ENCODE measurements at regions not wholly inside any gene's neighbourhood (a gene's known extent, or its start where the extent isn't known, plus 50 kb on each side); places are given as distances from the start of the nearest gene placed in this dataset.

- H3K4me1 ChIP-seq (ENCODE audit: control insufficient read depth, extremely low read depth, insufficient read depth, low read length), result no peaks in the 10 kb centered on the region
- dilution Hi-C loops (cut with MboI; ENCODE audit: extremely low pct_ligation_motif_present, low sequenced_read_pairs), result no loop called here
- no peaks in the 10 kb centered on the region for H3K9me3 ChIP-seq (ENCODE audit: control insufficient read depth, low read depth, low read length)
- FAIRE-seq (no peak), DNase-seq (ENCODE audit: low read depth, low spot score) (no peak)
- H3K4me3 ChIP-seq (ENCODE audit: control insufficient read depth in 2 of 3, extremely low read depth in 1 of 3, insufficient read depth in 2 of 3, low read depth in 1 of 3, low read length in 3 of 3), result no peak overlapping the region
- no peak overlapping the region for H3K27ac ChIP-seq (ENCODE audit: control insufficient read depth, insufficient read depth, low read length)
- no peak overlapping the region for H3K4me2 ChIP-seq (ENCODE audit: control insufficient read depth, extremely low read depth, insufficient read depth, low read depth, low read length)
- no peak overlapping the region for H3K9ac ChIP-seq (ENCODE audit: control insufficient read depth, extremely low read depth, insufficient read depth, low read length)
- H3K27me3 ChIP-seq (ENCODE audit: control insufficient read depth, extremely low read depth, insufficient read depth, low read length), result no peaks in the 10 kb centered on the region
- H3K9me1 ChIP-seq (ENCODE audit: control insufficient read depth, extremely low read depth, insufficient read depth, low read length), result no peaks in the 10 kb centered on the region
- H3K36me3 ChIP-seq (ENCODE audit: control insufficient read depth in 2 of 2, extremely low read depth in 1 of 2, insufficient read depth in 2 of 2, low read length in 2 of 2), result no peaks in the 10 kb centered on the region
- H4K20me1 ChIP-seq (ENCODE audit: control insufficient read depth, extremely low read depth, insufficient read depth, low read length), result no peaks in the 10 kb centered on the region
- H2AFZ ChIP-seq (ENCODE audit: control insufficient read depth, low read length), result no peak overlapping the region
- TF ChIP-seq EZH2 (IDR thresholded peaks at IDR 0.05; ENCODE audit: low read length), result no peak
- TF ChIP-seq, protein P1, sequence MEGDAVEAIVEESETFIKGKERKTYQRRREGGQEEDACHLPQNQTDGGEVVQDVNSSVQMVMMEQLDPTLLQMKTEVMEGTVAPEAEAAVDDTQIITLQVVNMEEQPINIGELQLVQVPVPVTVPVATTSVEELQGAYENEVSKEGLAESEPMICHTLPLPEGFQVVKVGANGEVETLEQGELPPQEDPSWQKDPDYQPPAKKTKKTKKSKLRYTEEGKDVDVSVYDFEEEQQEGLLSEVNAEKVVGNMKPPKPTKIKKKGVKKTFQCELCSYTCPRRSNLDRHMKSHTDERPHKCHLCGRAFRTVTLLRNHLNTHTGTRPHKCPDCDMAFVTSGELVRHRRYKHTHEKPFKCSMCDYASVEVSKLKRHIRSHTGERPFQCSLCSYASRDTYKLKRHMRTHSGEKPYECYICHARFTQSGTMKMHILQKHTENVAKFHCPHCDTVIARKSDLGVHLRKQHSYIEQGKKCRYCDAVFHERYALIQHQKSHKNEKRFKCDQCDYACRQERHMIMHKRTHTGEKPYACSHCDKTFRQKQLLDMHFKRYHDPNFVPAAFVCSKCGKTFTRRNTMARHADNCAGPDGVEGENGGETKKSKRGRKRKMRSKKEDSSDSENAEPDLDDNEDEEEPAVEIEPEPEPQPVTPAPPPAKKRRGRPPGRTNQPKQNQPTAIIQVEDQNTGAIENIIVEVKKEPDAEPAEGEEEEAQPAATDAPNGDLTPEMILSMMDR (optimal IDR thresholded peaks at IDR 0.05 in 1 of 3, IDR thresholded peaks at IDR 0.05 in 1 of 3, conservative IDR thresholded peaks at IDR 0.05 in 1 of 3; ENCODE audit: extremely low read depth in 1 of 3, insufficient read depth in 2 of 3, low read length in 3 of 3), result no peak
- H3K79me2 ChIP-seq (ENCODE audit: control insufficient read depth, insufficient read depth, low read length), result no peaks in the 10 kb centered on the region
Observed at GRCh38 chr13:108486096-108486495, 143.3 kb upstream of the MYO16 start.

DNA sequence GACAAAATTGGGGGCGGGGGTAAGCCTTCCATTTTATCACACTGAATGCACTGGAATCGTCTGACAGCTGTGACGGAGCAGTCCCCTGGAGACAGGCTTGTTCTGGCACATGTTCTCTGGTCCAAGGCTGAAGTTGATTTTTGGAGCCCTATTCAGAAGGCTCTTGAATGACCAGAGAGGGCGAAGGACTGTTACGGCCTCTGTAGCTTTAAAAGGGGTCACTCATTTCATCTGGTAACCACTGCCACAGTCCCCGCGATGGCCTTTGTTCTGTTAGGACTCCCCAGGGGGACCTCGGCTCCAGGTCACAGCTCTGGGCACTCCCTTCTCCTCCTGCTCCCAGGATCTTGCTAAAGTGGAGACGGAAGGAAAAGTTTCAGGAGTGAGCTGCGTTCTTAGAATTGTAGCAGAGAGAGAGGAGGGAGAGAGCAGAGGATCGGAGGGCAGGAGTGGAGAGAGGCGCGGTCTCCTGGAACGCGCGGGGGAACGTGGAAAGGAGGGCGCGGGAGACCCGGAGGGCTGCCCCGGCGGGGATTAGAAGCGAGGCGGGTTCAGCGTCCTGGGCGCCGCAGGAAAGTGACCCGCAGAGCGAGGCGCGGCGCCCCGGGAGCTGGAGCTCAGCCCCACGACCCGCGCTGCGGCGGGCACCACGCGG lies 134.3 kb upstream of the MYO16 start:
- no peak overlapping the region for H3K27ac ChIP-seq (ENCODE audit: control insufficient read depth, insufficient read depth, low read length)
- no peak overlapping the region for H2AFZ ChIP-seq (ENCODE audit: control insufficient read depth, low read length)
- H3K36me3 ChIP-seq (ENCODE audit: control insufficient read depth in 2 of 2, extremely low read depth in 1 of 2, insufficient read depth in 2 of 2, low read length in 2 of 2), result no peaks in the 10 kb centered on the region
- no peaks in the 10 kb centered on the region for H3K4me1 ChIP-seq (ENCODE audit: control insufficient read depth, extremely low read depth, insufficient read depth, low read length)
- H3K9ac ChIP-seq (ENCODE audit: control insufficient read depth, extremely low read depth, insufficient read depth, low read length), result no peak overlapping the region
- H3K9me1 ChIP-seq (ENCODE audit: control insufficient read depth, extremely low read depth, insufficient read depth, low read length), result no peaks in the 10 kb centered on the region
- H3K79me2 ChIP-seq (ENCODE audit: control insufficient read depth, insufficient read depth, low read length), result no peaks in the 10 kb centered on the region
- H3K4me3 ChIP-seq (ENCODE audit: control insufficient read depth in 2 of 3, extremely low read depth in 1 of 3, insufficient read depth in 2 of 3, low read depth in 1 of 3, low read length in 3 of 3), result no peak overlapping the region
- H3K4me2 ChIP-seq (ENCODE audit: control insufficient read depth, extremely low read depth, insufficient read depth, low read depth, low read length), result no peak overlapping the region
- TF ChIP-seq EZH2 (IDR thresholded peaks at IDR 0.05; ENCODE audit: low read length), result no peak
- TF ChIP-seq, protein P1 (optimal IDR thresholded peaks at IDR 0.05 in 1 of 3, IDR thresholded peaks at IDR 0.05 in 1 of 3, conservative IDR thresholded peaks at IDR 0.05 in 1 of 3; ENCODE audit: extremely low read depth in 1 of 3, insufficient read depth in 2 of 3, low read length in 3 of 3), result no peak
- dilution Hi-C loops (cut with MboI; ENCODE audit: extremely low pct_ligation_motif_present, low sequenced_read_pairs), result no loop called here
- peaks cover 25% of the 10 kb centered on the region for H3K27me3 ChIP-seq (ENCODE audit: control insufficient read depth, extremely low read depth, insufficient read depth, low read length)
- DNase-seq (ENCODE audit: low read depth, low spot score), result no peak
- no peak for FAIRE-seq
- H3K9me3 ChIP-seq (ENCODE audit: control insufficient read depth, low read depth, low read length), result no peaks in the 10 kb centered on the region
- H4K20me1 ChIP-seq (ENCODE audit: control insufficient read depth, extremely low read depth, insufficient read depth, low read length), result no peaks in the 10 kb centered on the region

Data from keratinocyte (primary cell).